GM12865 (cell line): ENCODE measurements at regions not wholly inside any gene's neighbourhood (a gene's known extent, or its start where the extent isn't known, plus 50 kb on each side); places are given as distances from the start of the nearest gene placed in this dataset.
"Not testable (repeated sequence)": the region's sequence is repeated elsewhere in the genome, so short reads cannot be mapped to it uniquely, and the experiment has no call there.

Source experiments
- DNase-seq: peaks from one replicate; pipeline ENCODE4 v3.0.0; 2010; ENCODE audit warnings: low read depth
- H3K4me3 ChIP-seq: 2 replicates; pipeline ENCODE4 v1.5.1; 2011; ENCODE audit warnings: mild to moderate bottlenecking, low read depth, low read length, control low read depth
- CTCF ChIP-seq: IDR thresholded peaks from 2 replicates; pipeline ENCODE4 v1.5.1; 2011; ENCODE audit warnings: low read length, control low read depth, low read depth, inconsistent platforms; ENCODE audit not compliant: insufficient read depth; ENCODE audit errors: missing control alignments

- TF ChIP-seq CTCF, result no peak
- no peak overlapping the region for H3K4me3 ChIP-seq
- no peak for DNase-seq
These were observed 133.3 kb upstream of the SLC6A11 start for GRCh38 chr3:10682692-10683091.

- H3K4me3 ChIP-seq, result no peak overlapping the region
- TF ChIP-seq CTCF, result no peak
- DNase-seq, result no peak
These were observed 132.9 kb upstream of the SLC6A11 start for GRCh38 chr3:10683106-10683505.

DNA sequence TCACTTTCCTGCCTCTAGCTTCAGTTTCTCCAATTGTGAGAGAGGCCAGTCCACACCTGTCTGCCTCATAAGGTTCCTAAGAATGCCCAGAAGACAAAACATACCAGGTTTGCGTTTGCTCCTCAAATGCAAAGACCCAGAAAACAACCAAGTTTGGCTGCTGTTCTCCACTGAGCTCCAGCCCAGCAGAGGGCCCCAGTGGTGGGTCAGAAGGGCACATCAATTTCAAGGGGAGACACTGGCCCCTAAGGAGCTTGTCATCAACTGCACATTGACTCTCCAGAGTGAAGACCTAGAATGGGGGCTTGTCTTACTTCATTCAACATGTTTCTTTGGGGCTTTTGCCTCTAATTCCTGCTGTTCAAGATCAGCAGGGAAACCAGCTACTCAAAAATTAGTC, 127.9 kb upstream of the SLC6A11 start:
- H3K4me3 ChIP-seq, result no peak overlapping the region
- no peak for TF ChIP-seq CTCF
- DNase-seq, result no peak

DNA sequence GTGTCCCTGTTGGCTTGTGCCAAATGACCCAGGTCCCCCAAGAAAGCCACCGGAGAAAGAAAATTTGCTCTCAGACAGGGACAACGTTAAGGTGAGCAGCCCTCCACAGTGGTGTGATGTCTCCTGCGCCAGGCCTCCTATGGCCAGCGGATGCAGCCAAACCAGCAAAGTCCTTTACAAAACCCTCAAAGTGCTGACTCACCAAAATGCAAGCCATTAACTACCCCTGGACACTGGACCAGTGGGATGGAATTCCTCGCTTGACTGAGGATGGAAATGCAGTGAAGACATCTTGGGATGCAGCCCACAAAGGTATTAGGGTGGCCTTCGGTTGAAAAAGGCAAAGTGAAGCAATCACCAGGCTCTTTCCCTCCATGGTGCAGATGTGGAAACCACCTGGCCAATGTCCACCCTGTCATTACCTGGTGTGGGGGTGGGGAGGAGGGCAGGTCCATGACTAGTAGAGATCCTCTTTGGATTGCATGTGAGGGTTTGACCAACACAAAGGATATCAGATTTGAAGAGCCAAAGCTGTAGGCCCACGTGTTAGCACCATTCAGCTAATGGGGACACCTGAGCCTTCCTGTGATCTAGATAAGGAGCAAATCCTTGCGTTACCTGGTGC, 127.4 kb upstream of the SLC6A11 start:
- DNase-seq, result no peak
- no peak overlapping the region for H3K4me3 ChIP-seq
- no peak for TF ChIP-seq CTCF

DNA sequence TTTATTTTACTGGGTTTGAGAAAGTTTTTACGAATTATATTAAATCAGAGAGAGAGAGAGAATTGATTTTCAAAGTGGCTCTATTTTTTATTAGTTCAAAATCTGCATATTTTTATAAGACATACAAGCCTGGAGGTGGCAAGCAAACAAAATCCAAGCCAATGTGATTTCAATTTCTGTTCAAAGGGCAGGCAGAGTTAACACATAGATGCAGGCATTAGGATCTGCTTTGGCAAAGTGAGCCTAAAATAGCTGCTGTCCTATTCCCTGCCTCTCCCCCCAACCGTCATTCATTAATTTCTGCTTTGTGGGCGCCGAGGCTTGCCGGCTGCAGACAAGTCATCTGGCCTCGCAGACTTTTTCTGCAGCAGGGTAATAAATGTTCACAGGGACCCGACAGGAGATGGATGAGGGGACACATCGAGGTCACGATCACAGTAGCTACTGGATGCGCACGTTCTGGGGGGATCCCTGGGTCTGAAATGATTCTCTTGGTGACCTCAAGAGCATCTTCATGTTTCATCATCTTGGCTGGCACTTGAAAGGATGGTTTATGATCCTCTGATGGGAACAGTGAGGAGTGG, 123.9 kb upstream of the SLC6A11 start:
- no peak for TF ChIP-seq CTCF
- no peak overlapping the region for H3K4me3 ChIP-seq
- no peak for DNase-seq

DNA sequence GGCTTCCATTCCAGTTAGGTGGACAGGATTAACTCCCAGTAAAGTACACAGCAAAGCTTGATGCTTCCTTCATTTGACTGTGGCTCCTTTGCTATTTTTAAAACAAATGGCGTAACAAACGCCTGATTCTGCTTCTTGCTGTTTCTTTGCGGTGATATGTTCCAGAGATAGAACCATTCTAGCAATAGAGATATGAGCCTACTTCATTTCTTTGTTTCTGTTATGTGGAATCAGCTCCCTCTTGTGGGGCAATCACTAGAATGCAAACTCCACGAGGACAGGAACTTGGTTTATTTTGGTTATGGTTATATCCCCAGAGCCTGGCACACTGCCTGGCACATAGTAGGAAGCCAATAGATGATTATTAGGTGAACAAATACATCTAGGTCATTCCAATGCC, 122.6 kb upstream of the SLC6A11 start:
- no peak overlapping the region for H3K4me3 ChIP-seq
- no peak for TF ChIP-seq CTCF
- peak; percentile 5 for DNase-seq

DNA sequence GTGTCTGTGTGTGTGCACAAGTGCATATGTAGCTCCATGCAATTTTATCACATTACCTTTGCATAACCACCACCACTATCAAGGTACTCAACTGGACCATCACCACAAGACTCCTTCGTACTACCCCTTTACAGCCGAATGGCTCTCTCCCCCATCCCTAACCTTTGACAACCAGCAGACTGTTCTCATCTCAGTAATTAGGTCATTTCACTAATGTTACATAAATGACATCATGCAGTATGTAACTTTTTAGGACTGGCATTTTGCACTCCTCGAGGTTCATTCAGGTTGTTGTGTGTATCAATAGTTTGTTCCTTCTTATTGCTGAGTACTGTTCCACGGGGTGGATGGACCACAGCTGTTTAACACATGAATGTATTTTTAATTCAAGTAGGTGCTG, 121.8 kb upstream of the SLC6A11 start:
- TF ChIP-seq CTCF, result no peak
- no peak for DNase-seq
- H3K4me3 ChIP-seq, result no peak overlapping the region

DNA sequence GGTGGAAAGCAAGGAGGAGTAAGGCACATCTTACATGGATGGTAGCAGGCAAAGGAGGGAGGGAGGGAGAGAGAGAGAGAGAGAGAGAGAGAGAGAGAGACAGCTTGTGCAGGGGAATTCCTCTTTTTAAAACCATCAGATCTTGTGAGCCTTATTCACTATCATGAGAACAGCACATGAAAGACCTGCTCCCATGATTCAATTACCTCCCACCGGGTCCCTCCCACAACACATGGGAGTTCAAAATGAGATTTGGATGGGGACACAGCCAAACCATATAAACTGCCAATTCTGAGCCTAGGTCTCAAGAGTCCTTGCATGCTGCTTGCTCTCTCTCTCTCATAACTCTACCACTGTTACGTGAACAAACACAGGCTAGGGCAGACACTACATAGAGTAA, 120.8 kb upstream of the SLC6A11 start:
- not testable (repeated sequence) for H3K4me3 ChIP-seq, DNase-seq
